ENCODE measurements at regions not wholly inside any gene's neighbourhood (a gene's known extent, or its start where the extent isn't known, plus 50 kb on each side); places are given as distances from the start of the nearest gene placed in this dataset.

- H3K4me3 ChIP-seq = no peak overlapping the region
- H3K4me1 ChIP-seq = no peaks in the 10 kb centered on the region
- no peak overlapping the region for H3K27ac ChIP-seq
- TF ChIP-seq POLR2AphosphoS5 (IDR thresholded peaks at IDR 0.05) (no peak), EP300 (IDR thresholded peaks at IDR 0.05; ENCODE audit: low read depth) (no peak)
- H3K9me3 ChIP-seq = no peaks in the 10 kb centered on the region
- H3K27me3 ChIP-seq = no peaks in the 10 kb centered on the region
- intact Hi-C loops (cut with DNase I; ENCODE audit: low total_unique reads) (no loop called here), in situ Hi-C loops (cut with MboI; ENCODE audit: low pct_ligation_motif_present in 1 of 4, low pct_unique_long_range_greater_than_20kb in 1 of 4, low sequenced_read_pairs in 3 of 4) (no loop called here)
- no peak for DNase-seq
- no peaks in the 10 kb centered on the region for H3K36me3 ChIP-seq
Observed at GRCh38 chr1:83704350-83704749, 294.6 kb downstream of the TTLL7 start.

GRCh38 chr1:83702356-83702755, 296.6 kb downstream of the TTLL7 start:
- H3K27me3 ChIP-seq = no peaks in the 10 kb centered on the region
- intact Hi-C loops (cut with DNase I; ENCODE audit: low total_unique reads) = no loop called here
- in situ Hi-C loops (cut with MboI; ENCODE audit: low pct_ligation_motif_present in 1 of 4, low pct_unique_long_range_greater_than_20kb in 1 of 4, low sequenced_read_pairs in 3 of 4) = no loop called here
- H3K4me3 ChIP-seq = no peak overlapping the region
- H3K27ac ChIP-seq = no peak overlapping the region
- 88 to 96% methylated on average over 1 of the region's 1 CpG for WGBS, 2 donors (ENCODE audit: low coverage in 1 of 2)
- H3K4me1 ChIP-seq = no peaks in the 10 kb centered on the region
- no peak for DNase-seq
- no peaks in the 10 kb centered on the region for H3K9me3 ChIP-seq
- no peaks in the 10 kb centered on the region for H3K36me3 ChIP-seq
- no peak for TF ChIP-seq EP300 (IDR thresholded peaks at IDR 0.05; ENCODE audit: low read depth)
- no peak for TF ChIP-seq POLR2AphosphoS5 (IDR thresholded peaks at IDR 0.05)
- TF ChIP-seq POLR2A (IDR thresholded peaks at IDR 0.05) = no peak
- no peak for TF ChIP-seq CTCF (IDR thresholded peaks at IDR 0.05)

DNA sequence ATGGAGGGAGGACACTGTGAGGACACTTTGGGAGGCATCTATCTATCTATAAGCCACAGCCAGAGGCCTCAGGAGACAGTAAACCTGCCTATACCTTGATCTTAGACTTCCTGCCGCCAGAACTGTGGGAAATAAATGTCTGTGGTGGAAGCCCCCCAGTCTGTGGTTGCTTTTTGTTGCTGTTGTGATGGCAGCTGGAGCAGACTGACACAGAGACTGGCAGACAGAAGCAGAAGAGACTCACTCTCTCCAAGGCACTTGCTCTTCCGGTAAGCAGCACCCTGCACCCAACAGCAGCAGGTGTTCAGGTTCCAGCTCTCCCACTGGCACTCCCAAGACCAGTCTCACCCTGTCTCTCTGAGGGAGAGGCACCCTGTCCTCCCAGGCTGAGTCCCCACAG, 297.6 kb downstream of the TTLL7 start:
- no peak for DNase-seq

DNA sequence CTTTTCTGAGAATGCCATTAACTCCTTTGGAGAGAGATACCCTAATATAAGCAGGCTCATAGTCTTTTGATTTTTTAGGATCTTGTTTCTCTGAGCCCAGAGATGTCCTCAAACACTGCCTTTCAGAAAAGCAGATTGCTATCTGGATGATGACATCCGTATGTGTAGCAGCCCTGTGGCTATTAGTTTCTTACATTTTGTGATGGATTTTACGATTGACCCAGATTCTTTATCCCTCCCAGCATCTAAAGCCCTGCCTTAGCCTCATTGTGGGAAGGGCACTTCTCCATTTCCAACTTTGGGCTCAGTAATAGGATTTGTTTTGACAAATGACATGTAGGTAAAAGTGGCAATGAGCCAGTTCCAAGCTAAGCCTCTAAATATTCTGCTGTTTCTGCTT, 300.3 kb downstream of the TTLL7 start:
- whole genome bisulfite sequencing, 2 donors (ENCODE audit: low coverage in 1 of 2) = 95% methylated on average over 2 of the region's 2 CpGs; no CpG with 5 or more reads in 1 of the 2 donors
- TF ChIP-seq EP300 (IDR thresholded peaks at IDR 0.05; ENCODE audit: low read depth) (no peak), CTCF (IDR thresholded peaks at IDR 0.05) (no peak), POLR2AphosphoS5 (IDR thresholded peaks at IDR 0.05) (no peak), POLR2A (IDR thresholded peaks at IDR 0.05) (no peak)
- in situ Hi-C loops (cut with MboI; ENCODE audit: low pct_ligation_motif_present in 1 of 4, low pct_unique_long_range_greater_than_20kb in 1 of 4, low sequenced_read_pairs in 3 of 4) (no loop called here), intact Hi-C loops (cut with DNase I; ENCODE audit: low total_unique reads) (no loop called here)
- no peak for DNase-seq
- Histone ChIP-seq H3K27me3 (peaks cover 4% of the 10 kb centered on the region), H3K9me3 (no peaks in the 10 kb centered on the region), H3K27ac (no peak overlapping the region), H3K4me3 (no peak overlapping the region), H3K4me1 (no peaks in the 10 kb centered on the region), H3K36me3 (no peaks in the 10 kb centered on the region)

More for the DNA sequence above, 297.6 kb downstream of the TTLL7 start:
- Histone ChIP-seq H3K4me3 (no peak overlapping the region), H3K27ac (no peak overlapping the region), H3K4me1 (no peaks in the 10 kb centered on the region), H3K9me3 (no peaks in the 10 kb centered on the region), H3K27me3 (no peaks in the 10 kb centered on the region), H3K36me3 (no peaks in the 10 kb centered on the region)
- 70% methylated on average over 2 of the region's 2 CpGs; no CpG with 5 or more reads in 1 of the 2 donors for WGBS, 2 donors (ENCODE audit: low coverage in 1 of 2)
- intact Hi-C loops (cut with DNase I; ENCODE audit: low total_unique reads) = no loop called here
- in situ Hi-C loops (cut with MboI; ENCODE audit: low pct_ligation_motif_present in 1 of 4, low pct_unique_long_range_greater_than_20kb in 1 of 4, low sequenced_read_pairs in 3 of 4) = no loop called here
- no peak for TF ChIP-seq EP300 (IDR thresholded peaks at IDR 0.05; ENCODE audit: low read depth)
- TF ChIP-seq POLR2AphosphoS5 (IDR thresholded peaks at IDR 0.05) = no peak
- no peak for TF ChIP-seq POLR2A (IDR thresholded peaks at IDR 0.05)
- no peak for TF ChIP-seq CTCF (IDR thresholded peaks at IDR 0.05)

- H3K27me3 ChIP-seq = peaks cover 4% of the 10 kb centered on the region
- no peaks in the 10 kb centered on the region for H3K9me3 ChIP-seq
- no peak for DNase-seq
- no peak overlapping the region for H3K27ac ChIP-seq
- intact Hi-C loops (cut with DNase I; ENCODE audit: low total_unique reads) = no loop called here
- in situ Hi-C loops (cut with MboI; ENCODE audit: low pct_ligation_motif_present in 1 of 4, low pct_unique_long_range_greater_than_20kb in 1 of 4, low sequenced_read_pairs in 3 of 4) = no loop called here
- TF ChIP-seq EP300 (IDR thresholded peaks at IDR 0.05; ENCODE audit: low read depth) = no peak
- no peak for TF ChIP-seq POLR2AphosphoS5 (IDR thresholded peaks at IDR 0.05)
- no peak for TF ChIP-seq POLR2A (IDR thresholded peaks at IDR 0.05)
- no peak for TF ChIP-seq CTCF (IDR thresholded peaks at IDR 0.05)
- H3K4me3 ChIP-seq = no peak overlapping the region
- no peaks in the 10 kb centered on the region for H3K36me3 ChIP-seq
- no peaks in the 10 kb centered on the region for H3K4me1 ChIP-seq
Observed at GRCh38 chr1:83697961-83698360, 301.0 kb downstream of the TTLL7 start.
